22Rv1 (cell line): ENCODE measurements at regions not wholly inside any gene's neighbourhood (a gene's known extent, or its start where the extent isn't known, plus 50 kb on each side); places are given as distances from the start of the nearest gene placed in this dataset.

Source experiments
- CTCF ChIP-seq: fragments of 450-650 bp; IDR thresholded peaks from 2 replicates; pipeline ENCODE4 v1.5.1; 2017; ENCODE audit warnings: mild to moderate bottlenecking
- ZFX ChIP-seq: fragments of 450-650 bp; IDR thresholded peaks from 2 replicates; pipeline ENCODE4 v1.6.1; 2017; ENCODE audit warnings: antibody characterized with exemption, borderline replicate concordance

DNA sequence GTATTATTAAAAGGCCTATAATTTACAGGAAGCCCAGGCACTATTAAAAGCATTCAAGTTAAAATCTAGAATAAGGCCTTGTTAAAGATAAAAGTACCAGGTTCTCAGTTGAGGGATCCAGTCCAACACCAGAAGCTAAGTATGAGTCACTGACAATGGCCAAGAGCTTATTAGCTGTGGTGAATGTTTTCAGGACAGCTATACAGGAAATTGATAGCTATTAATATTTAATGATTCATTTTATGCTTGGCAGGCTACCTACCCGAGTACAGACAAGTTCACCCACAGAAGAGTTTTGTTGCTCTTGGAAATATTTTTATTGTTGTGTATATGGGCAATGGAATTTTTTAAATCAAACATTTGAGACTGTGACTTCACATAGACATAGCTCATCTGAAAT lies 729.6 kb upstream of the ZNF804A start:
- no peak for TF ChIP-seq CTCF
- no peak for TF ChIP-seq ZFX
